ENCODE measurements at regions not wholly inside any gene's neighbourhood (a gene's known extent, or its start where the extent isn't known, plus 50 kb on each side); places are given as distances from the start of the nearest gene placed in this dataset.

GRCh38 chr2:172153156-172153555, 50.5 kb upstream of the DLX2 start:
- DNase-seq (ENCODE audit: low spot score), result no peak

GRCh38 chr2:172153757-172154156, 51.1 kb upstream of the DLX2 start:
- no peak for DNase-seq (ENCODE audit: low spot score)

- DNase-seq (ENCODE audit: low spot score), result no peak
Observed at GRCh38 chr2:172155752-172156151, 53.1 kb upstream of the DLX2 start.

- DNase-seq (ENCODE audit: low spot score), result no peak
Observed at GRCh38 chr2:172160839-172161238, 58.1 kb upstream of the DLX2 start.

GRCh38 chr2:172162225-172162733, 59.6 kb upstream of the DLX2 start:
- no peak for DNase-seq (ENCODE audit: low spot score)

GRCh38 chr2:172162739-172163336, 60.1 kb upstream of the DLX2 start:
- no peak for DNase-seq (ENCODE audit: low spot score)

- no peak for DNase-seq (ENCODE audit: low spot score)
Observed at GRCh38 chr2:172168917-172169346, 66.2 kb upstream of the DLX2 start.

GRCh38 chr2:172169611-172170010, 66.9 kb upstream of the DLX2 start:
- DNase-seq (ENCODE audit: low spot score), result no peak

GRCh38 chr2:172172513-172173173, 69.9 kb upstream of the DLX2 start:
- peak; percentile 12 for DNase-seq (ENCODE audit: low spot score)

- no peak for DNase-seq (ENCODE audit: low spot score)
Observed at GRCh38 chr2:172173174-172173706, 70.5 kb upstream of the DLX2 start.

GRCh38 chr2:172177581-172177980, 74.9 kb upstream of the DLX2 start:
- DNase-seq (ENCODE audit: low spot score), result no peak

GRCh38 chr2:172177996-172178395, 75.3 kb upstream of the DLX2 start:
- DNase-seq (ENCODE audit: low spot score), result no peak

GRCh38 chr2:172179045-172179701, 76.5 kb upstream of the DLX2 start:
- no peak for DNase-seq (ENCODE audit: low spot score)

- no peak for DNase-seq (ENCODE audit: low spot score)
Observed at GRCh38 chr2:172181840-172182239, 79.1 kb upstream of the DLX2 start.

GRCh38 chr2:172182624-172183023, 79.9 kb upstream of the DLX2 start:
- no peak for DNase-seq (ENCODE audit: low spot score)

GRCh38 chr2:172193331-172194089, 90.8 kb upstream of the DLX2 start:
- no peak for DNase-seq (ENCODE audit: low spot score)

GRCh38 chr2:172195836-172196376, 93.2 kb upstream of the DLX2 start:
- no peak for DNase-seq (ENCODE audit: low spot score)

GRCh38 chr2:172196768-172197431, 94.2 kb upstream of the DLX2 start:
- no peak for DNase-seq (ENCODE audit: low spot score)

GRCh38 chr2:172198361-172198760, 95.7 kb upstream of the DLX2 start:
- DNase-seq (ENCODE audit: low spot score), result no peak

- no peak for DNase-seq (ENCODE audit: low spot score)
Observed at GRCh38 chr2:172198908-172199307, 96.2 kb upstream of the DLX2 start.

- DNase-seq (ENCODE audit: low spot score), result no peak
Observed at GRCh38 chr2:172200495-172201085, 97.9 kb upstream of the DLX2 start.

Measured in putamen (tissue), 1 donor.